ENCODE measurements at regions not wholly inside any gene's neighbourhood (a gene's known extent, or its start where the extent isn't known, plus 50 kb on each side); places are given as distances from the start of the nearest gene placed in this dataset.

DNA sequence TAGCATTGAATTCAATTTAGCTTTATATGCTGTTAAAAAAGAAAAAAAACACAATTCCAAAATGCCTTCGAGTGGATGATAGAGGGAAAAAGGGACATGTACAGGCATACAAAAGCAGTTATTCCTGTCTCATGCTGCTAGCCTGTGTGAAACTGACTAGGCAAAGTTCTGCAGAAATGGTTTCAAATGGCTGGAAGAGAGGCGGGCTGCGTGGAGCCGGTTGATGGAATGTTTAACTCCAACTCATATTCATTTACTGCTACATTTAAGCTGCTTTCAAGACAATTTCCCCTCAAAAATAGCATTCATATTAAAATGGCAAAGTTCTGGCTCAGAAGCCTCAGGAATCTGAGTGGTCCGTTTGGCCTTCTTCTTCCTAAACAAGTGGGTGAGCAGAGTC is 143.8 kb upstream of the PPARGC1A start:
- DNase-seq: no peak

DNA sequence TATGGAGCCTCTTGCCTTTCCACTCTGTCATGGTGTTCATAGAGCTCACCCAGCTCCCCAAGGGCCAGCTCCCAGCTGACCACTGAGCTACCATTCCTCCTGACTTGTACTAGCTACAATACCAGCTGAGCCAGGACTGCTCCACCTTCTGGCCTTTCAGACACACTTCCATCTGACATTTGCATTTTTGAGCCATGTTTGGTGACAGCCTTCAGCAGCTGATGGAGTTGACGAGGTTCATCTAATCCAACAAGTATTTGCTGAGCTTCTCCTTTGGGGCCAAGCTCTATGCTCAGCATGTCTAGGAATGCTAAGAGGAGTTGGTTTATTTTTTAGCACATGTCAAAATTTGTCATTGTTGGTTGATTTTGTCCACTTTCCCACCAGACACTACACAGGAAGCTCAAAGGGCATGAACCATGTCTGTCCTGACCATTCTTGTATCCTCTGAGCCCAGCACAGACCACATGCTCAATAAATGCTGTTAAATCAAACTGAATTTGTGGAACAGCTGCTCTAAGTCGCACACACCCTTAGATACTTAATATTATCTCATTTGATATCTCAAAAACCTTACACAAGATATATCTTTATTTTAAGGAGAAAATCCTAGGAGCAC is 142.6 kb upstream of the PPARGC1A start:
- no peak for DNase-seq

DNA sequence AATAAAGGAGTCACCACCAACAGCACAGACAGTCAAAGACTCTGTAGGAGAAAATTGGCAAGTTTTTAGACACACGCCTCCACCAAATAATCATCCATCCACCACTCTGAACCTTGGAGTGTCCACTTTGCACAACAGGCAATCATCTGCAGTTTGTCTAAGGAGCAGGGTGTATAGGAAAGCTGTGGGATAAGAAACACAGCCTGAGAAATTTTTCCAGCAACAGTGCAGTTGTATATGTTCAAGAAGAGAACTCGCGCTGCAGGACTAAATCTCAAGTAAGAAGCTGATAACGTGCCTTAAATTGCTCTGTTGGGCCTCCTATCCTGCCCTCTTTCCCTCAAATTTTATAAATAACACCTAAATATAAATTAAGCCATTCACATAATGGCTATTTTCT is 136.7 kb upstream of the PPARGC1A start:
- no peak for DNase-seq

DNA sequence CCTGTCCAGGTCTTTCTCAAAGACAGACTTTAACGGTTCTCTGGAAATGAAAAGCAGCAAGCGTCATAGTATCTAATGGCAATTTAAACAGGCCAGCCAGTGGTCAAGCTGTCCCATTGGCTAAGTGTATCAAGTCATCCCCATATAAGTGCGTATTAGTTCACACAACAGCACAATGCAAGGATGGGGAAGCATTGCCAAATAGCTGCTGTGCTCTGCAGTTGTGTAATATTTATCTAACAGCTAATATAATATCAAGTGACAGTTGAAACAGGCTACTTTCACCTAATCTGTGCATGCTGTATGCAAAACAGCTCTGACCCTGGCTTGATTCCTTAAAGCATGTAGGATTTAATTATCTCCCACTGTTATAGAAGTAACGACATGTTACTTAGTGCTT is 134.8 kb upstream of the PPARGC1A start:
- DNase-seq: no peak

DNA sequence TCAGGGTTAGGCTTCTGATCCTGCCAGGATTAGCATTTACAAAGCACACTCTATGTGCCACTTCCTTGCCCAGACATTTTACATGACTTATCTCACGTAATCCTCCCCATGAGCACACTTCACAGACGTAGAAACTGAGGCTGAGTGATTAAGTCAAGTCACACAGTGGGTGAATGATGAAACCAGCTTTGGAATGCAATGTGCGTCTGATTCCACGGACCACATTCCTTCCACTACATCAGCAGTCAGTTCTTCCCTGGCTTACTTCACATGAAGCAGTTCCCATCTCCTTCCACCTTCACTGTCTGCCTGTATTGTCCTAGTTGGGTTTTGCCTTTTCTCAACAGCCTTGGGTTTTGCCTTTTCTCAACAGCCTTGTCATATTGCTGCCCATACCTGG is 134.3 kb upstream of the PPARGC1A start:
- DNase-seq: no peak

DNA sequence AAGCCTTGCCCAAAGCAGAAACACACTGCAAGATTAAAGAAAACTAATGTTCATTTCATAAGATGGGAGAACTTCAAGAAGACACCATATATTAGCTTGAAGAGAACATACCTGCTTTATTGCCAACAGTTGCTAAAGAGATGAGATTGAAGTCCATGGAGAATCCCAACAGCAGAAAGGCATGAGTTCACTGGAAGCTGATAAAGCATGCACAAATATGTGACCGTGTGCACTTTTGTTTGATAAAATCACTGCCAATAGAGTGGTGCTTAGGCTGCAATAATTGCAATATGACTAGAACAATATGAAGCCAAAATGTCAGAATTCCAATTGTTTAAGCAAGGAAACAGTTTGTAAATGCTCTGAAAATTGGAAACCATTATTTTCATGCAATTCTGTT is 125.9 kb upstream of the PPARGC1A start:
- DNase-seq: no peak

DNA sequence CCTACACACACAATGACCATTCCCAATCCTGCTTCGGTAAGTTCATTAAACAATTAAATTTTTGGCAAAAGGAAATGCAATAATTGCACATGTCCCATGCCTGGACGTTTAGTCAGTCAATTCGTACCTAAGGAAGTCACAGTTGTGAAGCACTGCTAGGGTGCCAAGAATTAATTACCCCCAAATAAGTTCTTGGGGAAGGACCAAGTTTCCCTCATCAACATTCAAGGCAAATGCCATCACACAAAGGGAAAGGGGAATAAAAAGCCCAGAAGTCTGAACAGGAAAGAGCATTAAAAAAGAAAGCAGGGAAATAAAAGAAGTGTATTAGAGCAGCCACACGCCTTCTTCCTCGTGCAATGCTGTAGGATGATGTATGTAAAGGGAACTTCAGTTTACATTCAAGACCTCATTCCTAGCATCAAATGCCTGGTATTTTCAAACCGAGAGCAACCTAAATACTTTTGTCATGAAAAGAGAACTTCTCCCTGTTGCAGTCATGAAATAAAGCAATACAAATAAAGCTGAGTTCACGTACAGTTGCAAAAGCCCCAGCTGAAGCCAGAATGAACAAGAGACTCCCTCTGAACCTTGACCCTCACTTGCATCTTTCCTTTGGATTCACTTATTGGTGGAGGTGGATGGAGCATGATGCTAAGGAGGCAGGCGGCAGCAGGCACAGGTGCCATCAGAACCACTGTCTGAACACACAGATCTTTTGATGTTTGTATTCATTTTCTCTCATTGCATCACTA is 124.0 kb upstream of the PPARGC1A start:
- no peak for DNase-seq

DNA sequence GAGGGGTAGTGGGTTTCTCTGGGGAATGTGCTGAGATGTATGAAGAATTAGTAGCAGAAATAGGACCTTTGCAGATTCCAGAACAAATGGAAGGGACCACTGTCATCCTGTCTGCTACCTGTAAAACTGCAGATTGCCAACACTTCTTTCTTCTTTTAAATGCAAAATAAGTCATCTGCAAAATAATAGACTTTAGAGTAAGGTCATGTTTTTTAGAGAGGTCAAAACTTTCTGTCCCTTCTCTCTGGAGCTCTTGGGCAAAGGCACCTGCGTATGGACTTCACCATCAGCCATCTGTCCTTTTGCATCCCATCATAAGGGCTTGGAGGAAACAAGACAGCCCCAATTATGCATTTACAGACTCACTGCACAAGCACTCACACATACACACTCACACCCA is 121.1 kb upstream of the PPARGC1A start:
- DNase-seq: no peak

DNA sequence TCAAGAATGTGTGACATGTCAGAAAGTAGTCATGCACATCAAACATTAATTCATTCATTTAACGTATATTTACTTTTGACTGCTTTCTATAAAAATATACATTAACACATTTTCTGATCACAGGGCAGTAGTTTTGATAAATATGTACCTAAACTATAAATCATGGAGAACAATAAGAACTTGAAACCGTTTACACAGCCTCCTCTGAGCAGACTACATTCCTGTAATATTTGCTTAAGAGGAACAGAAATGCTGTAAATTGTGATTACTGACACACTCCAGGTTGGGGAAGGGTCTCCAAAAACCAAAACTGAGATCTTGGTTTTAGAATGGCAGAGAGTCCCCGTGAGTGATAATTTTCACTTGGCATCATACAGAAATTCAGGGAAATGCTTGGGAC is 120.7 kb upstream of the PPARGC1A start:
- DNase-seq: no peak

DNA sequence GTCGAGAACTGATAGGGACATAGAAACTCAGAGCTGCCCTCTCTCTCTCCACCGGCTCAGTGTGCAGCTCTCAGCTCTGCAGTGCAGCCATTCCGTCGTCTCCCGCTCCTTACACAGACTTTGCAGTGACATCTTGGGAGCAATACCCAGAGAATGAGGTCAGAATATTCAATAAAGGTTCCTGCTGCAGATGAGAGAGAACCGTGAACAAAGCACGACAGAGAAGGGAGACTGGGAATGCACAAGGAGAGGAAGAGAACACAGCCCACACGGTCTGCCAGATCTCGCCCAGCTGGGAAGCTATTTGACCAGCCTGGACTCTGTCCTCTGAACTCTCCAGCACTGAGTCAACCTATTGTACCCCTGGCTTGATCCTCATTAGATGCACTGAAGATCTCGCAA is 118.0 kb upstream of the PPARGC1A start:
- no peak for DNase-seq

DNA sequence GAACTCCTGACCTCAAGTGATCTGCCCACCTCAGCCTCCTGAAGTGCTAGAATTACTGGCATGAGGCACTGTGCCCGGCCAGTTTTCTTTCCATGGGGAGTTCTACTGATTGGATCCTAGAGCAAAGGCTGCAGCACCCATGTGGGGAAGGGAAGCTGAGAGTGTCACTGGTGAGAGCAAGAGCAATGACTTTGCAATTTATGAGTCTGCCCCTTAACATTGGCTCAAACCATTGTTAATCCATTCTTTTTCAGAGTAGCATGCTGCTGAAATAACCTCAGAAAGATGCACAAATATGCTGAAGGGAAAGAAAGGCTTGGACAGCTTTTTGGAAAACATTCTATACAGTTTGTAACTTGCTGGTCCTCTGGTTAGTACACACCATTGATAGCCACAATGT is 116.4 kb upstream of the PPARGC1A start:
- DNase-seq: no peak

DNA sequence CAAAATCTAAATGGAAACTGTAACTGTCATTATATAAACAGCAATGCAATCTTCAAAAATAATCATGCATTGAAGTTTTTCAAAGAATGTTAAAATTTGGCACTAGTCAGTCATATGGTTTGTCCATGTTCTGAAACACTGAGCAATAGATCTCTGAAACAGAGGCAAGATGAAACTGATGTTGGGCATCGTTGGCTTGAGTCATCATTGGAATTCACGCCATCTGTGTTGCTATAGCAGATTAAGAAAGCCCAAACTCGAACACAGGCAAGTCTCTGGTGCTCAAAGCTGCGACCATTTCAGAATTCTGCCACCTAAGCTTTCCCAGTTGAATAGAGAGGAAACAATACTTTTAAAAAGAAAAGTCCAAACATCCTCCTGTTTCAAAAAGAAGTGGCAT is 114.1 kb upstream of the PPARGC1A start:
- DNase-seq: no peak

DNA sequence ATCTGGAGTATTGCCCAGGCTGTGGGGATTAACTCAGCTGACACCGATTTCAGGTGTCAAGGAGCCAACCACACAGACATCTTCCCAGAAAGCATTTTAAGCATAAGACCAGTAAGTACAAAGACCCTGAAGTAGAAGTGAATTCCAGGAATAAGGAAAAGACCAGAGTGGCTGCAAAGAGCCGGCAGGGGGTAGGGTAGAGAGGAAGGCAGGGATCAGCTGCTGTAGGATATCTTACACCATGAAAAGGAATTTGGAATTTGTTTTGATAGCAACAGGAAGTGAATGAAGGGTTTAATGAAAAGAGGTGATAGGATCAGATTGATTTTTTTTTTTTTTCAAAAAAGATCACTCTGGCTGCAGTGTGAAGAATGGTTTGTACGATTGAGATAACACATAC is 113.6 kb upstream of the PPARGC1A start:
- DNase-seq: no peak

DNA sequence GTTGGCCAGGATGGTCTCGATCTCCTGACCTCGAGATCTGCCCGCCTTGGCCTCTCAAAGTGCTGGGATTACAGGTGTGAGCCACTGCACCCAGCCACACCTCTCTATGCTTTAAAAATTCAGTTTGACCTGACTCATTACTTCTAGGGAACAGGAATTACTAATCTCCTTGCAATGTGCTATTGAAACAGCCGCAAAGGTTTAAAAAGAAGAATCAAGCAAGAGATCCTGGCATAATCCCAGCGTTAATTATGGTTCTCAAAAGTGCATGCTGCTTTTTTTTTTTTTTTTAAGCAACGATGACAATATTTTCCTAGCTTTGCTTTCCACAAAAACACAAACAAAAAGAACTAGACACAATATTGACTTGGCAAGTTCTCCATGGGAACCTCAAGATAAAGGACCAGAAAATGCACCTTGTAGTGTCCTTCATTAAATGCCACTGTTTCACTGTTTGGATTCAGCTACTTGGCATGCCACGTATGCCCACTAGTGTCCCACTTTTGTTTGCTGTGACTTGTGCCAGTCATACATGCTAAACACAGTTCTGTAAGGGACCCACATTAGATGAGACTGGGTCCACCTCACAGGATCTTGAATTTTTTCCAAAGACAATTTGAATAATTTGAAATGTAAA is 112.6 kb upstream of the PPARGC1A start:
- DNase-seq: no peak

DNA sequence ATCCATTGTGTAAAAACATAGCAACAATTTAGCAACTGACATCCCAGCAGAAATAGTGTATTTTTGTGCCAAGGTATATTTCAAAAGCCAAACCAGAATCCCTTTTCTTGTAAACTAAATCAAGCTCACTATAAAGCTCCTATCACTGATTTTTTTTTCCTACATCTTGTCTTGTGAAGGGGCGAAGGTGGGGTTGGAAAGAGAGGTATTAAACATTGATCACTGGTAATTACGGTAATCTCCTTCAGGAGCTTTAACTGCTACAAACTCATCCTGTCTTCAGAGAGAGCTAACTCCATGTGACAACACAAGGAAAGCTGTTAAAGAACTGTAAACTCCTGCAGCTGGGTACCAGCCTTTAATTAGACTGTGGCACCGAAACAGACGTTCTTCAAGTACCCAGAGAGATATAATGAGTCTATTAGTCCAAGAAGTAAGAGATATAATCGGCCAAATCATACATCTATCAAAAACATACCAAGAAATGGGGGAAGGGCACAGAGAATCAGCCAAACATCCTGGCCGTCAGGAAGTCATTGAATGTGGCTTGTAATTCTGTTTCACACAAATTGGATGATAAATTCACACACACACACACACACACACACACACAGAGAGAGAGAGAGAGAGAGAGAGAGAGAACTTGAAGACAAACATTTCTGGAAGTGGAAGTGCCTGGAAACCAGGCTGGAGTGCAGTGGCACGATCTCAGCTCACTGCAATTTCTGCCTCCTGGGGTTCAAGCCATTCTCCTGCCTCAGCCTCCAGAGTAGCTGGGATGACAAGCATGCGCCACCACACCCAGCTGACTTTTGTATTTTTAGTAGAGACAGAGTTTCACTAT is 111.9 kb upstream of the PPARGC1A start:
- DNase-seq: no peak

DNA sequence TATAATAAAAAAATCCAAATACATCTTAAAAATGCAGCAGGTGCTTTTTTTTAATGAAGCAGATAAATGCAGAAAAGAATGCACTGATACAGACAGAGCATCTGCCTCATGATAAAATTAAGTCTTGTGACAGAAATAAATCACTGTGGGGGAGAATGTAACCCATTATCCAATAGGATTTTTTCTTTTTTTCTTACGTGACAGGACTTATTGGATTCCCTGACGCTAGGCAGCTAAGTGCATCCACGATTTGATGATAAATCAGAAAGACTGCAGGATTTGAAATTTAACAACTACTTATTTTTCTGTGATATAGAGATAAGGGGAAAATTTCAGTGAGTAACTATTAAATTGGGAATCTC is 110.6 kb upstream of the PPARGC1A start:
- no peak for DNase-seq

DNA sequence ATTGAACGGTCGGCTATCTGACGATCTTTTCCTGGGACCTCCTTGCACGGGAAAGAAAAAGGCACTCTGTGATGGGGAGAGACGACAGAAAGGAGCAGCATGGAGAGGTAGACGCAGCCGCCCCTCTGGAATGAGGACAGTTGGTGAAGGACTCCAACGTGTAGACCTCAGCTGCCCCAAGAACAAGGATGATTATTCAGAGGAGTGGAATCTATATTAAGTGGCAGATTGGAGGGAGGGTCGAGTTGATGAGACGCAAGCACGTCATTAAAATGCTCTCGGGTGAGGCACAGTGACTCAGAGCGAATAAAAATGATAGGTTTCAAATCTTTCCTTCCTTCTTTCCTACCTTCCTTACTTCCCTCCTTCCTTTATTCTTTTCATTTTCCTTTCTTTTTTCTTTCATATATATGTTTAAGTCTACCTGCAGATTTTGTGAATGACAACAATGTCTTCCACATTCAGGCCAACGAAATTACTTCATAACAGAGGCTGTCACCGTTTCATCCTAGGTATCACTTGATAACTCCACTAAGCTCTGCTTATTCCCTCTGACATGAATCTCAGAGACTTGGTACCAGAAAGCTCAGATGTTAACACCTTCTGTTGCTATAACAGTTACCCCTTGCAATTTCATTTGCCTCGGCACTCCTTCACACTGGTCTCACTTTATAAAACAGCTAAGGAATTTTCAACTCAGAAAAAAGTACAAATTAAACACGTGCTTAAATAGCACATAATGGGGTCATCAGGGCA is 110.0 kb upstream of the PPARGC1A start:
- no peak for DNase-seq

DNA sequence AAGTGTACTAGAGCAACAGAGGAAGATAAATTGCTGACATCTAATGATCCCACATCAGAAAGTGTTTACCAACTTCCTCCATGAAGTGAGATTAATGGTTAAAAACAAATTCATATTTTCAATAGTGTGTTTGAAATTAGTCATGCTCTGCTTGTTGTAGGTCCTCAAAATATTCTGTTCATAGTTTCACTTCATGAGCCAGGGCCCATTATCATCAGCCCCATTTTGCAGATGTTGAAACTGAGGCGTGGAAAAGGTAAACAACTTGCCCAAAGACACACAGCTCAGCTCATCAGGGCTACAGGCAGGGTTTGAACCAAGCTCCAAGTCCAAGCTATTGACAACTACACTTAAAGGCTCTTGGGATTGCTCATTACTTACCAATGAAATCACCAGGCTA is 103.5 kb upstream of the PPARGC1A start:
- no peak for DNase-seq

DNA sequence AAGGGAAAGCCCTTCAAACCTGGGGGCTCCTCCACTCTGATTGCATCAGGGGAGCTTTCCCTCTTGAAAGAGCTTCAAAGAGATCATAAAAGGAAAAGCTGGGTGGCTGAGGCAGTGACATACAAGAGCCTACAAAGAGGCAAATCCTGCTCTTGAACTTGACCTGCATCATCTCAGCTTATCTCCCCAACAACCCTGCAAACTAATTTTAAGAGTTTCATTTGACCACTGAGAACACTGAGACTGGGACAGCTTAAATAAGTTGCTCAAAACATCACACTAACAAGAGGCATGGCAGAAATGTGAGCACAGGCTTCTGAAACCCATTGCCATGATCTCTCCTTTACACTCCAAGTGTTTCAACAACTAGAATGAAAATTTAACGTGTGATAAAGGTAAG is 101.6 kb upstream of the PPARGC1A start:
- DNase-seq: no peak

DNA sequence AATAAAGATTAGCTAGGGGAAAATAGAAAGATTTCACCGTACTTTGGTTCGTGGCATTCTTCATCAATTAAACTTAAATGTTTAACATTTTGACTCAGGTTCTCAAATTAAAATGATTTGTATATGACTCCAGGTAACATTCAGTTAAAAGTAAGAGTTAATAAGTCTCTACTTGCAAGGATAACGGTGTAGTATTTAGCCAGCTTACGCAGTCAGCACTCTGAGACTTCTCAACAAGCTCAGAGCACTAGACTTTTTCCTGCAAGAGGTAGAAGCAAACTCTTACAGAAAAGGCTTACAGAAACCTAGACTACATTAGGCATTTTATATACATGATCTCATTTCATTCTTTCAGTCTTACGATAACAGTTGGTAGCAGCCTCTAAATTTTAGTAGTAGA is 96.4 kb upstream of the PPARGC1A start:
- DNase-seq: no peak

DNA sequence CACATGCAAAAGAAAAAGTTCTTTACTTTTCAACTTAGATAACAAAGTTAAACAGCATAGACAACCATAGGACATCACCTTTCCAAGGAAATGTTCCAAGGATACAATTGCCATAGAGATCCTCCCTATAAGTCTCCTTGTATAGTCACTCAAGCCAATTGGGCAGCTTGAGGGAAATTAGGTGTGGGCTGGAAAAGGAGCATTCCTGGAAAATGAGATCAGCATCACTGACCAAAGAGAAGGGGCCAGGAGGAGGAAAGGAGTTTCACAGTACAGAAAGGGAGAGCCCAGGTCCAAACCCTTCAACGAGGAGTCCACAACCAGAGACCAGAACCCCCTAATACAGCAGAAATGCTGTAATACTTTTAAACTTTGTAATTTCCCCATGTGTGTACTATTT is 91.5 kb upstream of the PPARGC1A start:
- DNase-seq: no peak

DNA sequence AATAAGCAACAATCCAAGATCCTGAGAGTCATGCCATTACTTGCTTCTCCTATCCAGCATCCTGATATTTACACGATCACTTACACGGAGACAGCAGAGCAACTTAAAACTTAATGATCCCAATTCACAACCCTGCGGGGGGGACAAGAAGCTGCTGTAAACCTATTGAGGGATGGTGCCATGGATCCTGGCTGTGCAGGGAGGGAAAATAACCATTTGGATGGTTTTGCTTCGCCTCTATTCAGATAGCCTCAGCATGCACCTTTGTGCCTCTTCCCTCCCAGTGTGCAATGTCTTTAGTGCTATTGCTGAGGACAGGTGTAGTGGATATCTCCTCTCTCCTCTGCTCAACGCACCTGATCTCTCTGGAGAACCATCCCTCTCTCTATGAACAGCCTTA is 89.7 kb upstream of the PPARGC1A start:
- DNase-seq: no peak

DNA sequence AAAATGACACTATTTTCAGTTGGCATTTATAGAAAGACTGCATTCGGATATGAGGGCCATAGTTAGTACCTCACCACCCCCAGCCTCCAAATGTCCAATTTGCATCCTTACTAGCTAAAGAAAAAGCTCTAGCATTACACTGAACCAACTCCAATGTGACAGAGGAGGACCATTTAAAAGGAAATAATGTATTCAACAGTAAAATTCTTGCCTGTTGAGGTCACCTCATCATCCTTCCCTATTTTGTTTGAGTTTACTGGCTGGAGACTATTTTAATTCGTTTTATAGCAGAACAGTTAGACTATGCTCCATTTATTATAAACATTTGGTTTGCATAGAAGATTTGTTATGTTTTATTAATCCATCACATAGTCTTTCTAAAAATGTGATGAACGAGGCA is 88.2 kb upstream of the PPARGC1A start:
- DNase-seq: no peak
